ENCODE measurements at regions not wholly inside any gene's neighbourhood (a gene's known extent, or its start where the extent isn't known, plus 50 kb on each side); places are given as distances from the start of the nearest gene placed in this dataset.

GRCh38 chr3:177329854-177330253, 132.6 kb upstream of the TBL1XR1 start:
- no peak overlapping the region for H3K4me3 ChIP-seq (ENCODE audit: low read depth, low read length)

GRCh38 chr3:177330779-177331178, 133.5 kb upstream of the TBL1XR1 start:
- Histone ChIP-seq H3K27ac (no peak overlapping the region), H3K4me1 (peaks cover 7% of the 10 kb centered on the region), H3K36me3 (ENCODE audit: control insufficient read depth, insufficient read depth, low read length) (no peaks in the 10 kb centered on the region), H3K4me3 (ENCODE audit: low read depth, low read length) (no peak overlapping the region), H3K9ac (no peak overlapping the region), H3K79me2 (no peaks in the 10 kb centered on the region), H2AFZ (no peak overlapping the region), H3K4me2 (ENCODE audit: low read length) (no peak overlapping the region), H3K27me3 (ENCODE audit: control insufficient read depth, insufficient read depth, low read length) (no peaks in the 10 kb centered on the region), H3K9me3 (ENCODE audit: control insufficient read depth, low read length) (no peaks in the 10 kb centered on the region)
- no peak for TF ChIP-seq CTCF (IDR thresholded peaks at IDR 0.05)

More at GRCh38 chr3:177329854-177330253, 132.6 kb upstream of the TBL1XR1 start:
- Histone ChIP-seq H3K27ac (no peak overlapping the region), H3K27me3 (ENCODE audit: control insufficient read depth, insufficient read depth, low read length) (no peaks in the 10 kb centered on the region), H3K9me3 (ENCODE audit: control insufficient read depth, low read length) (no peaks in the 10 kb centered on the region), H3K36me3 (ENCODE audit: control insufficient read depth, insufficient read depth, low read length) (no peaks in the 10 kb centered on the region), H3K9ac (no peak overlapping the region), H3K4me1 (peaks cover 7% of the 10 kb centered on the region), H3K79me2 (no peaks in the 10 kb centered on the region), H3K4me2 (ENCODE audit: low read length) (no peak overlapping the region), H2AFZ (no peak overlapping the region)
- no peak for TF ChIP-seq CTCF (IDR thresholded peaks at IDR 0.05)

GRCh38 chr3:177331203-177331835, 134.0 kb upstream of the TBL1XR1 start:
- Histone ChIP-seq H3K27me3 (ENCODE audit: control insufficient read depth, insufficient read depth, low read length) (no peaks in the 10 kb centered on the region), H3K4me1 (peaks cover 7% of the 10 kb centered on the region), H2AFZ (no peak overlapping the region), H3K4me2 (ENCODE audit: low read length) (no peak overlapping the region), H3K36me3 (ENCODE audit: control insufficient read depth, insufficient read depth, low read length) (no peaks in the 10 kb centered on the region), H3K27ac (no peak overlapping the region), H3K79me2 (no peaks in the 10 kb centered on the region), H3K4me3 (ENCODE audit: low read depth, low read length) (no peak overlapping the region), H3K9me3 (ENCODE audit: control insufficient read depth, low read length) (no peaks in the 10 kb centered on the region), H3K9ac (no peak overlapping the region)
- no peak for TF ChIP-seq CTCF (IDR thresholded peaks at IDR 0.05)

GRCh38 chr3:177332955-177333354, 135.7 kb upstream of the TBL1XR1 start:
- H3K27me3 ChIP-seq (ENCODE audit: control insufficient read depth, insufficient read depth, low read length): no peaks in the 10 kb centered on the region
- no peak overlapping the region for H3K9ac ChIP-seq
- no peaks in the 10 kb centered on the region for H3K9me3 ChIP-seq (ENCODE audit: control insufficient read depth, low read length)
- no peak overlapping the region for H3K4me3 ChIP-seq (ENCODE audit: low read depth, low read length)
- H3K27ac ChIP-seq: no peak overlapping the region
- peaks cover 7% of the 10 kb centered on the region for H3K4me1 ChIP-seq
- no peaks in the 10 kb centered on the region for H3K79me2 ChIP-seq
- H2AFZ ChIP-seq: no peak overlapping the region
- no peak for TF ChIP-seq CTCF (IDR thresholded peaks at IDR 0.05)
- no peaks in the 10 kb centered on the region for H3K36me3 ChIP-seq (ENCODE audit: control insufficient read depth, insufficient read depth, low read length)
- no peak overlapping the region for H3K4me2 ChIP-seq (ENCODE audit: low read length)
